ENCODE measurements at regions not wholly inside any gene's neighbourhood (a gene's known extent, or its start where the extent isn't known, plus 50 kb on each side); places are given as distances from the start of the nearest gene placed in this dataset.

GRCh38 chr19:31718032-31718431 is 368.8 kb upstream of the TSHZ3 start:
- TF ChIP-seq, protein P1, sequence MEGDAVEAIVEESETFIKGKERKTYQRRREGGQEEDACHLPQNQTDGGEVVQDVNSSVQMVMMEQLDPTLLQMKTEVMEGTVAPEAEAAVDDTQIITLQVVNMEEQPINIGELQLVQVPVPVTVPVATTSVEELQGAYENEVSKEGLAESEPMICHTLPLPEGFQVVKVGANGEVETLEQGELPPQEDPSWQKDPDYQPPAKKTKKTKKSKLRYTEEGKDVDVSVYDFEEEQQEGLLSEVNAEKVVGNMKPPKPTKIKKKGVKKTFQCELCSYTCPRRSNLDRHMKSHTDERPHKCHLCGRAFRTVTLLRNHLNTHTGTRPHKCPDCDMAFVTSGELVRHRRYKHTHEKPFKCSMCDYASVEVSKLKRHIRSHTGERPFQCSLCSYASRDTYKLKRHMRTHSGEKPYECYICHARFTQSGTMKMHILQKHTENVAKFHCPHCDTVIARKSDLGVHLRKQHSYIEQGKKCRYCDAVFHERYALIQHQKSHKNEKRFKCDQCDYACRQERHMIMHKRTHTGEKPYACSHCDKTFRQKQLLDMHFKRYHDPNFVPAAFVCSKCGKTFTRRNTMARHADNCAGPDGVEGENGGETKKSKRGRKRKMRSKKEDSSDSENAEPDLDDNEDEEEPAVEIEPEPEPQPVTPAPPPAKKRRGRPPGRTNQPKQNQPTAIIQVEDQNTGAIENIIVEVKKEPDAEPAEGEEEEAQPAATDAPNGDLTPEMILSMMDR (IDR thresholded peaks at IDR 0.05), result no peak
- no peak for TF ChIP-seq POLR2A (IDR thresholded peaks at IDR 0.05)
